Gastrocnemius medialis (tissue), 4 donors: ENCODE measurements at regions not wholly inside any gene's neighbourhood (a gene's known extent, or its start where the extent isn't known, plus 50 kb on each side); places are given as distances from the start of the nearest gene placed in this dataset.

Experiments
- ATAC-seq, 2 donors: fragments of 150-250 bp; one replicate each; pipeline ENCODE4 v1.9.1; 2016
- DNase-seq, 2 donors: peaks; one replicate each; pipeline ENCODE4 v3.0.0-alpha.2; 2019
- H3K27ac ChIP-seq, 4 donors: fragments of 200-600 bp; sonication (generic); 1 replicate in 1 of 4; 2 replicates in 3 of 4; pipeline ENCODE4 v1.5.1; 2016 to 2018; ENCODE audit warnings: mild to moderate bottlenecking in 2 of 4, moderate library complexity in 1 of 4
- H3K27me3 ChIP-seq, 3 donors: fragments of 200-600 bp; sonication (generic) in 2 of 3; 1 replicate in 1 of 3; 2 replicates in 2 of 3; pipeline versions ENCODE4 v1.5.1 to v1.6.0; 2016 to 2019; ENCODE audit warnings: mild to moderate bottlenecking in 1 of 3, moderate library complexity in 1 of 3
- H3K36me3 ChIP-seq, 2 donors: fragments of 200-600 bp; sonication (generic) in 1 of 2; one replicate each; pipeline ENCODE4 v1.5.1; 2017 to 2018
- H3K4me1 ChIP-seq, 2 donors: fragments of 200-600 bp; sonication (generic) in 1 of 2; one replicate each; pipeline ENCODE4 v1.5.1; 2016 to 2017; ENCODE audit warnings: mild to moderate bottlenecking in 2 of 2
- H3K4me3 ChIP-seq, 4 donors: fragments of 200-600 bp; sonication (generic) in 3 of 4; 1 replicate in 1 of 4; 2 replicates in 3 of 4; pipeline ENCODE4 v1.5.1; 2016 to 2019; ENCODE audit warnings: mild to moderate bottlenecking in 2 of 4
- H3K9me3 ChIP-seq, 3 donors: fragments of 200-600 bp; sonication (generic) in 2 of 3; 1 replicate in 1 of 3; 2 replicates in 2 of 3; pipeline ENCODE4 v1.5.1; 2016 to 2019
- CTCF ChIP-seq, 5 experiments: fragments of 450-650 bp in 3 of 5; fragments of 200-600 bp in 2 of 5; sonication (generic) in 2 of 5; IDR thresholded peaks in 4 of 5; conservative IDR thresholded peaks in 1 of 5; 1 replicate in 4 of 5; 2 replicates in 1 of 5; pipeline ENCODE4 v1.5.1; 2016 to 2019; ENCODE audit warnings: antibody characterized with exemption in 5 of 5, mild to moderate bottlenecking in 3 of 5, moderate library complexity in 3 of 5
- POLR2A ChIP-seq, 2 donors: fragments of 450-650 bp; IDR thresholded peaks; one replicate each; pipeline ENCODE4 v1.6.1; 2017; ENCODE audit warnings: antibody characterized with exemption in 2 of 2, mild to moderate bottlenecking in 2 of 2, moderate library complexity in 2 of 2
- in situ Hi-C, 4 donors: fragments of 200-750 bp; cut with MboI; loops; one replicate each; pipeline versions ENCODE4 v1.15.0 to v1.8.0; 2017; ENCODE audit warnings: low sequenced_read_pairs in 4 of 4
- intact Hi-C: fragments of 100-400 bp; cut with DNase I; formaldehyde crosslinking; loops from one replicate; pipeline ENCODE4 v1.15.1; 2023; ENCODE audit warnings: low total_unique reads

- DNase-seq, result no peak
- H3K4me3 ChIP-seq, result no peak overlapping the region
- H3K27ac ChIP-seq, result no peak overlapping the region
- intact Hi-C loops, result no loop called here
- TF ChIP-seq CTCF (IDR thresholded peaks at IDR 0.05 in 4 of 5, conservative IDR thresholded peaks at IDR 0.05 in 1 of 5), result no peak
- no peak for TF ChIP-seq POLR2A (IDR thresholded peaks at IDR 0.05)
- H3K4me1 ChIP-seq, result no peaks in the 10 kb centered on the region
- in situ Hi-C loops, result no loop called here
- H3K27me3 ChIP-seq, result no peaks in the 10 kb centered on the region
- H3K9me3 ChIP-seq, result no peaks in the 10 kb centered on the region
- H3K36me3 ChIP-seq, result no peaks in the 10 kb centered on the region
- ATAC-seq, result no peak
These were observed 442.2 kb downstream of the RNF144B start for GRCh38 chr6:18829272-18829870.

- ATAC-seq (no peak), DNase-seq (no peak)
- in situ Hi-C loops, result no loop called here
- intact Hi-C loops, result no loop called here
- no peaks in the 10 kb centered on the region for H3K27me3 ChIP-seq
- H3K36me3 ChIP-seq, result no peaks in the 10 kb centered on the region
- TF ChIP-seq CTCF (IDR thresholded peaks at IDR 0.05 in 4 of 5, conservative IDR thresholded peaks at IDR 0.05 in 1 of 5), result no peak
- TF ChIP-seq POLR2A (IDR thresholded peaks at IDR 0.05), result no peak
- no peak overlapping the region for H3K27ac ChIP-seq
- no peak overlapping the region for H3K4me3 ChIP-seq
- H3K4me1 ChIP-seq, result no peaks in the 10 kb centered on the region
- H3K9me3 ChIP-seq, result no peaks in the 10 kb centered on the region
These were observed 448.8 kb downstream of the RNF144B start for GRCh38 chr6:18835976-18836375.

GRCh38 chr6:18837013-18837412 is 449.9 kb downstream of the RNF144B start:
- intact Hi-C loops (no loop called here), in situ Hi-C loops (no loop called here)
- ATAC-seq (no peak), DNase-seq (no peak)
- Histone ChIP-seq H3K36me3 (no peaks in the 10 kb centered on the region), H3K4me1 (no peaks in the 10 kb centered on the region), H3K4me3 (no peak overlapping the region), H3K27me3 (no peaks in the 10 kb centered on the region), H3K9me3 (no peaks in the 10 kb centered on the region), H3K27ac (no peak overlapping the region)
- TF ChIP-seq CTCF (IDR thresholded peaks at IDR 0.05 in 4 of 5, conservative IDR thresholded peaks at IDR 0.05 in 1 of 5), result no peak
- no peak for TF ChIP-seq POLR2A (IDR thresholded peaks at IDR 0.05)

GRCh38 chr6:18842534-18842933 is 455.4 kb downstream of the RNF144B start:
- intact Hi-C loops, result no loop called here
- Histone ChIP-seq H3K4me1 (no peaks in the 10 kb centered on the region), H3K4me3 (no peak overlapping the region), H3K27me3 (no peaks in the 10 kb centered on the region), H3K36me3 (no peaks in the 10 kb centered on the region), H3K9me3 (no peaks in the 10 kb centered on the region), H3K27ac (no peak overlapping the region)
- in situ Hi-C loops, result no loop called here
- no peak for TF ChIP-seq POLR2A (IDR thresholded peaks at IDR 0.05)
- no peak for TF ChIP-seq CTCF (IDR thresholded peaks at IDR 0.05 in 4 of 5, conservative IDR thresholded peaks at IDR 0.05 in 1 of 5)
- ATAC-seq, result no peak
- no peak for DNase-seq

GRCh38 chr6:18845896-18846295 is 458.7 kb downstream of the RNF144B start:
- no peaks in the 10 kb centered on the region for H3K36me3 ChIP-seq
- H3K27me3 ChIP-seq, result no peaks in the 10 kb centered on the region
- no peaks in the 10 kb centered on the region for H3K4me1 ChIP-seq
- intact Hi-C loops, result no loop called here
- H3K27ac ChIP-seq, result no peak overlapping the region
- ATAC-seq (no peak), DNase-seq (no peak)
- in situ Hi-C loops, result no loop called here
- H3K4me3 ChIP-seq, result no peak overlapping the region
- no peaks in the 10 kb centered on the region for H3K9me3 ChIP-seq
- no peak for TF ChIP-seq POLR2A (IDR thresholded peaks at IDR 0.05)
- no peak for TF ChIP-seq CTCF (IDR thresholded peaks at IDR 0.05 in 4 of 5, conservative IDR thresholded peaks at IDR 0.05 in 1 of 5)
